Testis (tissue), 2 donors: ENCODE measurements at regions not wholly inside any gene's neighbourhood (a gene's known extent, or its start where the extent isn't known, plus 50 kb on each side); places are given as distances from the start of the nearest gene placed in this dataset.

Source experiments
- DNase-seq: peaks from one replicate; pipeline ENCODE4 v3.0.0-alpha.2; 2019
- H3K27ac ChIP-seq, 2 donors: fragments of 200-600 bp; sonication (generic); one replicate each; pipeline ENCODE4 v1.5.1; 2019
- H3K27me3 ChIP-seq: fragments of 200-600 bp; sonication (generic); one replicate; pipeline ENCODE4 v1.5.1; 2019
- H3K36me3 ChIP-seq: fragments of 200-600 bp; sonication (generic); one replicate; pipeline ENCODE4 v1.5.1; 2017; ENCODE audit warnings: low read depth; ENCODE audit errors: missing control alignments
- H3K4me1 ChIP-seq: fragments of 200-600 bp; sonication (generic); one replicate; pipeline ENCODE4 v1.5.1; 2019
- H3K4me3 ChIP-seq, 2 donors: fragments of 200-600 bp; sonication (generic); one replicate each; pipeline ENCODE4 v1.5.1; 2017 to 2019
- H3K9me3 ChIP-seq: fragments of 200-600 bp; sonication (generic); one replicate; pipeline ENCODE4 v1.5.1; 2017
- CTCF ChIP-seq, 3 experiments: fragments of 450-650 bp in 2 of 3; fragments of 200-600 bp in 1 of 3; sonication (generic) in 1 of 3; IDR thresholded peaks; one replicate each; pipeline ENCODE4 v1.5.1; 2016 to 2019; ENCODE audit warnings: antibody characterized with exemption in 3 of 3, mild to moderate bottlenecking in 2 of 3, moderate library complexity in 1 of 3
- POLR2A ChIP-seq: fragments of 450-650 bp; IDR thresholded peaks from one replicate; pipeline ENCODE4 v1.6.1; 2017; ENCODE audit warnings: antibody characterized with exemption, mild to moderate bottlenecking, moderate library complexity
- WGBS, 2 donors: methylation state at CpG; one replicate each; pipeline ENCODE4 v1.1.5; 2018; 5-methylcytosine and 5-hydroxymethylcytosine counted together
- intact Hi-C: fragments of 100-400 bp; cut with DNase I; formaldehyde crosslinking; loops from one replicate; pipeline ENCODE4 v1.15.1; 2023; ENCODE audit warnings: low total_unique reads

DNA sequence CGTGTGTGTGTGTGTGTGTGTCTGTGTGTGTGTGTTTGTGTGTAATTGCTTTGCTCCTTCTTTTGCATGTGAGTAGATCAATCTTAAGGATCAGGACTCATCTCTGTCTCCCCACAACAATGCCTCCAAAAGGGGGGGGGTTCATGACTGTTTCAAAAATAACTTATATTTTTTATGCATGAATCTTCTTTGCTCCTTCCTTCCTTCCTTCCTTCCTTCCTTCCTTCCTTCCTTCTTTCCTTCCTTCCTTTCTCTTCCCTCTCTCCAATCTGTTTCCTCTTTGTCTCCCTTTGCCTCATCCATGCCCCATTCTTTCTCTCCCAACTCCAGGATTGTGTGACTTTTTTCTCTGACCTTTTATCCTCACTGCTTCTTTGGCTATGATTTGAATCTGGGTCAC, 126.4 kb upstream of the OSMR start:
- intact Hi-C loops: no loop called here
- Histone ChIP-seq H3K4me3 (no peak overlapping the region), H3K27ac (peak overlapping the region in 1 of 2 donors; percentile 60), H3K27me3 (no peaks in the 10 kb centered on the region), H3K9me3 (no peaks in the 10 kb centered on the region), H3K4me1 (peaks cover 11% of the 10 kb centered on the region), H3K36me3 (no peaks in the 10 kb centered on the region)
- DNase-seq: no peak
- WGBS, 2 donors: 38 to 67% methylated on average over 1 of the region's 1 CpG
- TF ChIP-seq CTCF (IDR thresholded peaks at IDR 0.05): no peak
- TF ChIP-seq POLR2A: no peak

GRCh38 chr5:38719916-38720315, 125.9 kb upstream of the OSMR start:
- H3K27ac ChIP-seq: no peak overlapping the region
- intact Hi-C loops: no loop called here
- H3K9me3 ChIP-seq: no peaks in the 10 kb centered on the region
- no peaks in the 10 kb centered on the region for H3K36me3 ChIP-seq
- H3K4me3 ChIP-seq: no peak overlapping the region
- H3K27me3 ChIP-seq: no peaks in the 10 kb centered on the region
- peaks cover 15% of the 10 kb centered on the region for H3K4me1 ChIP-seq
- 95 to 98% methylated on average over 3 of the region's 3 CpGs for WGBS, 2 donors
- TF ChIP-seq POLR2A: no peak
- TF ChIP-seq CTCF (IDR thresholded peaks at IDR 0.05): no peak
- DNase-seq: no peak

DNA sequence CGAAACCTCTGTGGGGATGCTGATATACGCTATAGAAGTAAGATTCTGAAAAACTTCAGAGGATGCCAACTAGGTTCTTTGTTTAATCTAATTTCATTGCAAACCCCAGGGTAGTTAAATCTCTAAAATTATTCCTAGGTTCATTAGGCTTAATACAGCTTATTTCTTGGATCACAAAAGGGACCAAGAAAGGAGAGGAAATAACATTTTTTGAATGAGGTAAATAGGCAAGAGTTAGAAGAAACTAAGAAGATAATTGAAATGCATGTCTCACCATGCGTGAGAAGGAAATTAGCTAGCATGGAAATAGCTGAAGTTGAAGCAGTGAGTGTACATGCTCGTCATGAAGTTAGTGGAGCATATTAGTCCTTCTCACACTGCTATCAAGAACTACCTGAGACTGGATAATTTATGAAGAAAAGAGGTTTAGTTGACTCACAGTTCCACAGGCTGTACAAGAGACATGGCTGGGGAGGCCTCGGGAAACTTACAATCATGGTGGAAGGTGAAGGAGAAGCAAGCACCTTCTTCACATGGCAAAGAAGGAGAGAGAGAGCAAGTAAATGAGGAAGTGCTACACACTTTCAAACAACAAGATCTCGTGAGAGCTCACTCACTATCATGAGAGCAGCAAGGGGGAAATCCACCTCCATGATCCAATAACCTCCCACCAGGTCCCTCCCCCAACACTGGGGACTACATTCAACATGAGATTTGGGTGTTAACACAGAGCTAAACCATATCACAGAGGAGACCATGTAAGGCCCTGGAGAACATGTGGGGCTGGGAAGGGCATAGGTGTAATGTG, 125.1 kb upstream of the OSMR start:
- Histone ChIP-seq H3K9me3 (no peaks in the 10 kb centered on the region), H3K4me3 (no peak overlapping the region), H3K36me3 (no peaks in the 10 kb centered on the region), H3K27ac (no peak overlapping the region), H3K27me3 (no peaks in the 10 kb centered on the region), H3K4me1 (peaks cover 21% of the 10 kb centered on the region)
- no peak for DNase-seq
- intact Hi-C loops: no loop called here
- 88 to 91% methylated on average over 6 of the region's 6 CpGs for whole genome bisulfite sequencing, 2 donors
- TF ChIP-seq CTCF (IDR thresholded peaks at IDR 0.05) (no peak), POLR2A (no peak)

DNA sequence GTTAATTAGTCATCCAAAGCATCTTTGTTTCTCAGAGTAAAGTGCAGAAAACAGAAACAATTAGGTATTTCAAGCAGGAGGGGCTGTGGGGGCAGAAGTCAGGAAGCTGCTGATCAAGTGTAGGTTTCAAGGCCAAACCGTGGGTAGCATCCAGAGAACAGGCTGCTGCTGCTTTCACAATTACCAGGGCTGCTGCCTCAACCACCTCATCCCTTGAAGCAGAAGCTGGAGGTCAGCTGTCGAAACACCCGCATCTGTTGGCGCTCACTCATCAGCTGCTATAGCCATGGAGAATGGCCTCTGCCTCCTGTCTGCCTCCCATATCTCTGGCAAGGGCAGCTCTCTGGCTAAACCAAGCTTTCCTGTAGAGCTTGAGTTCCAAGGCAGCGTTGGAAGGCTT, 122.9 kb upstream of the OSMR start:
- Histone ChIP-seq H3K4me3 (no peak overlapping the region), H3K9me3 (no peaks in the 10 kb centered on the region), H3K27ac (no peak overlapping the region), H3K36me3 (no peaks in the 10 kb centered on the region), H3K4me1 (peaks cover 24% of the 10 kb centered on the region), H3K27me3 (no peaks in the 10 kb centered on the region)
- TF ChIP-seq CTCF (IDR thresholded peaks at IDR 0.05) (no peak), POLR2A (no peak)
- peak; percentile 46 for DNase-seq
- 51 to 56% methylated on average over 4 to 5 of the region's 5 CpGs for WGBS, 2 donors
- intact Hi-C loops: no loop called here

DNA sequence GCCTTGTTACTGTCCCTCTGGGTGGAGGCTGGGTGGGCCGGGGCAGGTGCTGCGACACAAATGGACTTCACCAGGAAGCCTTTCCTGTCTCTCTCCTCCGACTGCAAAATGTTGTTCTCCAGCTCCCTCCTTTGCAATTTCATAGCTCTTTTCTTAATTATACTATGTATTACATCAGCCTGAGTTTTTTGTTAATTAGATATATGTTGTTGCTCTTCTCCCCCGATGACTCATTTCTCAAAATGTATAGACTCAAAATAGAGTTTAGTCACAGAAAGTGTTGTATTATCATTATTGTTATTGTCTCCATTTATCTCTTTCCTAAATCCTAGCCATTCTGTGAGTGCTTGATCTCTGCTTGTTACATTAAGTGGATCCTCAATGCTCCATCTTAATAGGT, 122.4 kb upstream of the OSMR start:
- H3K4me3 ChIP-seq: no peak overlapping the region
- 82 to 86% methylated on average over 4 of the region's 4 CpGs for WGBS, 2 donors
- no peak for TF ChIP-seq CTCF (IDR thresholded peaks at IDR 0.05)
- TF ChIP-seq POLR2A: no peak
- no peak for DNase-seq
- intact Hi-C loops: no loop called here
- H3K27me3 ChIP-seq: no peaks in the 10 kb centered on the region
- H3K27ac ChIP-seq: no peak overlapping the region
- no peaks in the 10 kb centered on the region for H3K9me3 ChIP-seq
- no peaks in the 10 kb centered on the region for H3K36me3 ChIP-seq
- peaks cover 24% of the 10 kb centered on the region for H3K4me1 ChIP-seq
